GM21786 (cell line): ENCODE measurements at regions not wholly inside any gene's neighbourhood (a gene's known extent, or its start where the extent isn't known, plus 50 kb on each side); places are given as distances from the start of the nearest gene placed in this dataset.

Experiments used
- ATAC-seq: cut with Tn5 transposase; IDR thresholded peaks from one replicate; pipeline ENCODE4 v1.9.1; 2021; ENCODE audit not compliant: unreplicated experiment

DNA sequence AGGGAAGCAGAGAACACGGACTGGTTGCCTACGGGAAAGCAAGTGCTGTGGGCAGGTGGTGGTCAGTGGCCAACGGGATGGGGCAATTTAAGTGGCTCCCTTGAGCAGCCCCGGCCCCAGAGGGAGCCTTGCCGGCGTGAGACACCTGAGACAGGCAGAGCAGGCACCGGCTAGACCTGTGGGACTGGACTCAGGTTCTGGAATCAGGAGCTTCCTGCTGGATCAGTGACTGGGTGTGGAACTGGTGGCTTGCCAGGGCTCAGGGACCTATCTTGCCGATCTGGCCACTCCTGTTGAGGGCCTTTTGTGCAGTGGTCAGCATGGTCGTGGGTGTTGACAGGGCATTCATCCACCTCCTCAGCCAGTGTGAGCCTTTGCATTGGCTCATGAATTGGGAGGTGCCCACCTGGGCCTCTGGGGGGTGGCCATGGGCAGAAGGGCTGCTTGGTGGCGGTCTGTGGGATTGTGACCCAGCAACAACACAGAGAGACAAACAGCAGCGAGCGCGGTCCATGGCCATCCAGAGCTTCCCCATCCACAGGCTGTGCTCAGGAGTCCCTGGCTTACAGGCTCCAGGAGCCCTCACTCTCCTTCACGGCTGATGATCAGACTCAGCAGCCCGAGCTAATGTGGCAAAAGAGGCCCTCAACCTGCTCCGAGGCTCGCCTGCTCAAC is 85.4 kb upstream of the ZNF516 start:
- ATAC-seq = no peak

DNA sequence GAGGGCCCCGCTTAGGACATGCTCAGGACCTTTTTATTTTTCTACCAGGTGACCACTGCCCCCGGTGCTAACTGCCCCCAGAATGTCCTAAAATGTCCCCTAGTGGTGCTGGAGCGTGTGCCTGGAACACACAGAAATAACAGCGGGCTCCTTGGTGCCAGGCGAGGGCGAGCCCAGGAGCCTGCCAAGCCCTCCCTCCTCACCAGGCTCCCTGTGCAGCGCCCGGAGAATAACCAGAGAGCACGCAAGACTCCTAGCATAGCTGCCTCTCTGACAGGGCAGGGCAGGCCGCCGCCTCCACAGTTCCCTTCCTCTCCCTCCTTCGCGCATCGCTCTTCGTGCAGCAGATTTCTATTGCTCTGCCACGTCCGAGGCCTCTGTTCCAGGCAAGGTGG is 84.3 kb upstream of the ZNF516 start:
- no peak for ATAC-seq

DNA sequence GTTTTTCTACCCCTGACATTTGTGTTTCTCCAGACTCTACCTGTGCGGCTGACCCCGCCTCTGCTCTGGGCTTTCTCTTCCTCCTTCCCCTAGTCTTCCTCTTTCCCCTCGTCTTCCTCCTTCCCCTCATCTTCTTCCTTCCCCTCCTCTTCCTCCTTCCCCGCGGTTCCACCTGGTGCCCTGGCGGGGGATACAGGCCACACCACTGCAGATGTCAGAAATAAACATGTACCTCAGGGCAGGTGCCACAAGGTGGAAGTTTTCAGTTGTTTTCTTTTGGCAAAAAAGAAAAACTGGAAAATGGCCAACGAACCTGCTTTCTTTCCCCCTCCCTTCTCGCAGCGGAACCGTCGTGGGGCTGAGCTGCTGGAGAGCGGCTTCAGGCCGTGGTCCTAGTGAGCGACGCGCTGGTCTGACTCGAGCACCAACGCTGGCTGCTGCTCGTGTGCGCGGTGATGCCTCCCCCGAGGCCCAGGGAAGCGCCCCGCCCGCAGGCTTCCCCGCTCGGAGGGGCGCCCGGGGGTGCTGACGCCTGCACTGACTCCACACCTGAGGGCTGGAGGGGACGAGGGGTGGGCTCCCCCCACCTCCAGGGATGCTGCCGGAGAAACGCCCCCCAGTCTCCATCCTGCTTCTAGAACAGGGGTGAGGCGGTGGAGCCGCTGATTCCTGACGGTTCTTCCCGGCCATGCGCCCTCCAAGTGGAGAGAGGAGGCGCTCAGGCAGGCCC is 83.7 kb upstream of the ZNF516 start:
- ATAC-seq = no peak

DNA sequence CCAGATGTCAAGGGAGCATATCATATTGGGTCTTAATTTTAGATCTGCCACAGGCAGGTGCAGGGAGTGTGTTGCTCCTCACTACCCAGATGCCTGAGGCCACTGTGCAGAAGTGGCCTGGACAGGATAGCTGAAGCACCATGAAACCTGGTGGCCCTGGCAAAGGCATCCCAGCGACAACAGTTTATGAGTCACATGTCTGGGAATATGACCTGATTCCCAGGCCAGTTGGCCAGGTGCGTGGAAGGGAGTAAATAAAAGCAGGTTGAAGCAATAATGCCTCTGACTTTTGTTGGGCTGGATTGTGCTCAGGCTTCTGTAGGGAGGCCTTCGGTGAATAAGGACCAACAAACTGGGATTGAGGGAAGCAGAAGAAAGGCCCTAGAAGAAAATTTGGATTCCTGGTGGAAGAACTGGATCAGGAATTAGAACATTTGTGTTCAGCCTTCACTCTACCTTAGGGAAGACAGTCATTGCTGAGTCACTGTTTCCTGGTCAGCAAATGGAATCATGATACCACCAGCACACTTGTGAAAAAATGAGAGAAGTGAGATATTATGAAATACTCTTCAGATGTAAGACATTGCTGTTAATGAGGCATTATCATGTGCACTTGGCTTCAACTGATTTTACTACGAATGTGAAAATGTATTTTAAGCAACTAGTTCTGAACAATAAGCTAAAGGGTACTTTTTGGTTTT is 78.4 kb upstream of the ZNF516 start:
- ATAC-seq = no peak

DNA sequence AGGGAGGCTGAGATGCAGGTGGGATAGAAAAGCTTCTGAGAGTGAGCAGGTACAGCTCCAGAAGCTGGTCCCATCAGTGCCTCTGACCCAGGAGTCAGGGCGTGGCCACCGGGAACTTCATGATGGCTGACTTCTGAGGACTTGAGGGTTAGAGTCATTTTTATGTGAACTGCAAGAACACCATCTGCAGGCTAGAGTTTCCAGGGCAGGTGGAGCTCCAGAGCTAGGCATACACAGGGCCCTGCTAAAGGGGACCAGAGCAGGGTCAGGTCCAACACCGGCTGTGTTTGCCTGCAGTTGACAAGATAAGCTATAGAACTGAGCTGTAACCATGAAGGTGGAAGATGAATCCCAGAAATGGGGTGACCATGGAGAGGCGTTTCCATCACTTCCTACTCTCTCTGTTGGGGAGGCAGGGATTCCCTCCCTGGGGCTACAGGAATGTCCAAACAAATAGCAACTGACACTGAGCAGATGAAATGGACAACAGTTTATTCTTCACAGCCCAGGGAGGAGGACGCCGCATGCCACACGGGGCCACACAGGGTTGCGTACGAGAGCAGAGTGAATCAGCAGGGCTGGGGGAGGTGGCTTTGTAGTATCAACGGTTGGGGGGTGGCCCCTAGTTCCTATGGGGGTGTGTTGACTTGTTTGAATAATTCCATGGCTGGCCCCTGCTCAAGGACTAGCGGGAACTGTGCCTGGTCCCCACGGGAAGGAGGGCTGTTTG is 77.6 kb upstream of the ZNF516 start:
- no peak for ATAC-seq

DNA sequence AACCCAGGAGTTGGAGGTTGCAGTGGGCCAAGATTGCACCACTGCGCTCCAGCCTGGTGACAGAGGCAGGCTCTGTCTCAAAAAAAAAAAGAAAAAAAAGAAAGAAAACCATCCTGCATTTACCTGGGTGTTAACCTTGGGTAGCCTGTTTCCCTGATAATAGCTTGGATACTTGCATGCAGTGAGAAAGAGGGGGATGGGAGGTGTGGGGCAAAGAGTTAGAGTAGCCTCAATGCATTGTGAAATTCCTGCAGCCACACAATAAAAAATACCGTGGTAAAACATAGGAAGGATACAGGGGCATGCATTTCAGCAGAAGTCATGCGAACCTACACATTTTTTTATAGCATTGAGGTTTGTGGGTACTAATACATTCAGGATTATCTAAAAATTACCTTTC is 76.6 kb upstream of the ZNF516 start:
- no peak for ATAC-seq

DNA sequence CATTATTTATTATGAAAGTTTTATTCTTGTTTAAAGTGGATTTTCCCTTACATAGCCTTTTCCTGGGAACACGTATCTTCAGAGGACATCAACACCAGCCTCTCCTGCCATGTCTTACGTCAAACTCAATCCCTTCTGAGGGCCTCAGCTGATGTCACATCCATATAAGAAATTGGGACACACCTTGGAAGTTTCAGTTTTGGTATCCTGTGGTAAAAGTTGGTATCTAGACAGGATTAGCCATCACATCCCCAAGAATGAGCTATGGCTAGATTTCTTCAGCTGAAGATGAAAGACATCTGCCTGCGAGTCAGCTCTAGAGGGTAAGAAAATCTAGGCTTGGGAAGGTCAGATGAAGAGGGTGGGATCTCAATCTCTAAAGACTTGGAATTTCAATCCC is 75.8 kb upstream of the ZNF516 start:
- ATAC-seq = no peak

DNA sequence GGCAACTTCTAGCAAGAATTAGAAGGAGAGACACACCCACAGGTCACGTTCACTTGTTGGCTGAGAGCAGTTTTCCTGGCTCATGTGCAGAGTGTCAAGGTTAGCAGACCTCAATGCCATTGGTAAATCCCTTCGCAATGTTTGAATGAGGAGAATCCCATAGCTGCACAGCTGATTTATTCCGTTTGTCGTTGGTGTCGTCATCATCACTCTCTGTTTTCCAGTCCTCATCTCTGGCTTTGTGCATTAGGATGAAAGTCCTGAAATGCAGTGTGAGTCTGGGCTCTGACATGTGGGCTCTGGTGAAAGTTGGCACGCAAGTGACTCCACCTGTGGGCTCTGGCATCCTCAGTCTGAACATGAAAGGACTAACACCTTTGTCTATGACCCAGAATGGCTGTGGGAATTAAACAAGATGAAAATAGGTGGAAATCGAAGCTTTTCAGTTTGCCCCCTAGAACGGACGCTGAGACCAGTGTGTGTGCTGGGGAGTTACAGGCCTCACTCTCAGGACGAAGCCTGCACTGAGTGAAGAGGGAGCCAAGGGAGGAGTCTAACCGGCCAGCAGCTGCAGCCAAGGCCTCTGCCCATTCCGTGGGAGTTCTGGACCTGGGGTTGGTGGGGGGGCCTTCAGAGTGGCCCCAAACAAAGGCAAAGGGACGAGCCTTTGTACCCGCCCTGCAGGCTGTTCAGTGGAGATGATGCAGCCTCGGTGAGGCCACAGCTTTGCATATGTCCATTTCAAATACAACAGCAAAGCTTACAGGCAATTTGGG is 74.8 kb upstream of the ZNF516 start:
- no peak for ATAC-seq

DNA sequence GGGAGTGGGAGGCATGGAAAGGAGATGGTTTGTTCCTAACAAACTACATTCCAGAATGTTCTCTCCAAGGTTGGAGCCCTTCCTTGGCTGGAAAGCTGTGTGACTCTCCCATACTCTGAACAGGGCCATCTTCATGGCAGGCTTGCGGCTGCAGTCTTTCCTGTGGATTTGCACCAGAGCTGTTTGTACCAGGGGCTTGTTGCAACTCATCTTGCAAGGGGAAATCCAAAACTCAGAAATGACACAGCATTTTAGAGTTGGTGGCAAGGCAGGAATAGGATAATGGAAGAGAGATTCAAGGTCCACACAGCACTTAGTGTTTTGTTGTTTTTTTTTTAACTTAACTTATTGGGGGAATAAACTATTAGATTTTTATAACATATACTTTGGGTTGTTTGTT is 73.7 kb upstream of the ZNF516 start:
- no peak for ATAC-seq

DNA sequence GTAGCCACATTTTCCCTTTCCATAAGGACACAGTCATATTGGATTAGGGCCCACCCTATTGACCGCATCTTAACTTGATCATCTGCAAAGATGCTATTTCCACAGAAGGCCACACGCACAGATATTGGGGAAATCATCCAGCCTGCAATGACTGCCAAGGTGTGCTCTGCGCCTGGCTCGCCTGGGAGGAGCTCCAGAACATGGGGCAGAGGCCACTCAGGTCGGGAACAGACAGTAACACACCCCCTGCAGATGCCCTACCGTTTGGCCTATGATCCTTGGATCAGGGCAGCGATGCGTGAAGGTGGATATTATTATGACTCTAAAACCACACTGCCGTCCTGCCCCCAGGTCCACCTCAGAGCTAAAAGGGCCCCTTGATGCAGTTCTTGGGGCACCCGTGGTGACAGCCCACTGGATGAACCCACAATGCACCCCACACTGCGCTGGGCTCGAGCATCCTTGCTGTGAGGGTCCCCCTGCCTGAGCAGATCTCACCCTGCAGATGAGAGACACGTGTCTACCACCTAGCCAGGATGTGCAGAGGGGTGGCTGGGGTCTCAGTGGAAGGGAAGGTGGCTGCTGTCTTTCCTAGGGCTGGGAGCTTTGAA is 72.9 kb upstream of the ZNF516 start:
- ATAC-seq = no peak

DNA sequence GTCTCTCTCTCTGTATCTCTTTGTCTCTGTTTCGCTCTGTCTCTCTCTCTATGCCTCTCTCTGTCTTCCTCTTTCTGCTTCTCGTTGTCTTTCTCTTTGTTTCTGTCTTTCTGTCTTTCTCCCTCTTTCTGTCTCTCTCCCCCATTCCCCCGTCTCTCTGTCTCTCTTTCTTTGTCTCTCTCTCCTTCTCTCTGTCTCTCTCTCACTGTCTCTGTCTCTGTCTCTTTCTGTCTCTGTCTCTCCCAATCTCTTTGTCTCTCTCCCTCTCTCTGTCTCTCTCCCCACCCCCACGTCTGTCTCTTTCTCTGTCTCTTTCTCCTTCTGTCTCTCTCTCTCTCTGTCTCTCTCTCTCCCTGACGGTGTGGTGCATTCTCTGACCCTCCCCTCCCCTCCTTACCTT is 71.9 kb upstream of the ZNF516 start:
- no peak for ATAC-seq

DNA sequence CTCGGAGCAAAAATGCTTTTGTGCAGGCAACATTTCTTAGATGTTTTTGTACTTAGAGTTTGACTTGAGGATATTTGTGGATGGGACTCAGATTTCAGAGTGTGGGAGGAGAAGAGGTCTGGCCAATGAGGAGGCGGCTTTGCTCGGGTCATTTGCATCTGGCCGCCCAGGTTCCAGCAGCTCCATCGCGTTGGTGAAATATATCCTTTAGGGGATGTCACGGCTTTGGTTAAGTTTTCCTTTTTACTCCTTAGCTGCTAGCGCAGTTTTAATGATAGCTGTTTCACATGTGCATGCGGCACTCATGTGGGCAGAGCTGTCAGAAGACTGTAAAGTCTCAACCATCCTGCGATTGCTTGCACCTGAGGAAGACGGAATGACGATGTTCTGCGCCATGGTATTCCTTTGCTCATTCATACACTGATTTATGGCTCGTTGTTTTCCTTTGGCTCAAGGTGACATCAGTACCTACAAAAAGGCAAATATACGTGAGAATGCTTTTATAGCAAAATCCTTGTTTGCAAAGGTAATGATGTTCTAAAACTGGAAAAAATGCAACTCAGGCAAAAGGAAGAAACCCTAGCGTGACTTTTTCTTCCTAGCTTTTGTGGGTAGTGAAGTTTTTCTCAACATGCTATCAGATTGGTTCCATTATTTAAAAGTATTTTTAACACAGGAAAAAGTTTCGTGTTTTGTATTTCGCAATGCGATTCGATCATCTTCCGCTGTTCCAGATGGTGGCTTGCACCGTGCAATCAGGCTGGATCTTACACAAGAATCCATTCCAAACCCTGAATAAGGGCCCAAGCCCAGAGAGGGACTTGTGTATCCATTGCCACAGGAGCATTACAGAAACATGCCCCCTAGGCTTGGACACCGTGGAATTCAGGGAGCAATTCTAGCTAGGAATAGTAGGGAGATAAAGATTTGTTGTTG is 70.5 kb upstream of the ZNF516 start:
- ATAC-seq = no peak

DNA sequence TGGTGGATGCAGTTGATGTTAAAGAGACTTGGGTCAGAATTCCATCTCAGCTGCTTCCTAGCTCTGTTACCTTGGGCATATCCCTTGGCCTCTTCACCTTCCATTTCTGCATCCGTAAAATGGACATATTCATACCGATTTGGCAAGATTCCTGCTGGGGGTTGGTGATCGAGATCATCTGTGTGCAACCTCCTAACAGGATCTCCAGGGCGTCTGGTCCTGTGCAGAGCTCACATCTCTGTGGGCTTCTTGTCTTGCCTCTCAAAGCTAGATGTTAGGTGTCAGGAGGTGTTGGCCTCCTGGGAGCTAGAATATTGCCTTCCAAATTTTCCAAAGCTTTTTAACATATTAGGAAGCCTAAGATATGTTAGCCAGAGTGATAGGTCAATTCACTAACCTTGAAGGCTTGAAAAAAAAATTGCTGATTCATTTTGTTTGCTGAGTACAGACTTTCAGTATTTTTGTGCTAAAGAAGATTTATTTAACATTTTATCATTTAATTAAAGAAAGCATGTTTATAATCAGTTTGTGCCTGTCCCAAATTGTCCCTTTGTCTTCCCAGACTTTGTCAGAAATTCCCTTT is 69.7 kb upstream of the ZNF516 start:
- no peak for ATAC-seq

DNA sequence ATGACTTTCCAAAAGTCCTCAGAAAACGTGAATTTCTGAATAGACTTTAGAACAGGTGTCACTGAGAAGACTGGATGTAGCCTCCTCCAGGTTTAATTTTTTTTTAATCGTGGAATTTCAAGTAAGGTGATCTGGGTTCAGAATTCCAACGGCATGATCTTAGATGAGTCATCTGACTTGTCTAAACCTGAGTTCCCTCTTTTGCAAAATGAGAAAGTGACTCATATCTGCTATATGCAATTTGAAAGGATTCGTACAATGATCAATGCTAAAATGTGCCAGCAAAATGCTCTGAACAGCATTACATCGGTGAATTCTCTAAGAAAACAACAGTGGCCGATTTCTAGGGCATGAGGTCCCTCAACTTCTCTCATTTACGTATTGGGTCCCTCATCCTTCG is 69.1 kb upstream of the ZNF516 start:
- ATAC-seq = no peak

DNA sequence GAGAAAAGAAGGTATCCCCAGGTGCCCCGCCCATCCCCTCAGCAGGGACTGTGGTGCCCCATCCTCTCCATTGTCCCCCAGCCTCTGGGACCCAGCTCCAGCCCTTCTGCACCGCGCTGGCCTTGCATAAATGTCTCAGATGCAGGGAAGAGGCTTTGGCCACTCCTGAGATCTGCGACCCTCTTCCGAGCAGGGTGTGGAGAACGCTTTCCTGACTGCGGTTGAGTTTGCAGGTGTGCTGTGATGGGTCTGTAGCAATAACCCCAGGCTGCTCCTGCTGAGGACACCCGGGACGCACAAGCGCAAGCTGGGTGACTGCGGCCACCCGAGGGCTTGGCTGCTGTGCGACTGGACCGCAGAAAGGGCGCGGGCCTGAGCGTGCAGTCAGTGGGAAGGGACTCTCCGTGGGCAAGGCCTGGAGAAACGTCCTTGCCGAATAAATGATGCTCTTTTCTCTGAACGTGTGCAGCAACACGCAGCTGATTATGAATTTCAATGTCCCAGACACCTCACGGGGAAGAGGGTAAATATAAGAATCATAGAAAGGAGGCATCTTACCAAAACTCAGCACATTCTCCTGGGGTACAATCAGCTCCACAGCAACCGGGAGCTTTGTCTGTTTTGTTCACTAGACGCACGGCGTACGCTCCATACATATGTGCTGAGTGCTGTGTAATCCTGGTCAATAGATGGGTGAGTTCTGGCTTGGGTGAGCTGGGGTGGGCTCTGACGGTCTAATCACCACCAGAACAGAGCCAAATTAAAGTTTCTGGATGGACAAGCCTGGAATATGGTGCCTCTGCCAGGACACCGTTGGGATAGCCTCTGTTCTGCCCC is 67.5 kb upstream of the ZNF516 start:
- no peak for ATAC-seq

DNA sequence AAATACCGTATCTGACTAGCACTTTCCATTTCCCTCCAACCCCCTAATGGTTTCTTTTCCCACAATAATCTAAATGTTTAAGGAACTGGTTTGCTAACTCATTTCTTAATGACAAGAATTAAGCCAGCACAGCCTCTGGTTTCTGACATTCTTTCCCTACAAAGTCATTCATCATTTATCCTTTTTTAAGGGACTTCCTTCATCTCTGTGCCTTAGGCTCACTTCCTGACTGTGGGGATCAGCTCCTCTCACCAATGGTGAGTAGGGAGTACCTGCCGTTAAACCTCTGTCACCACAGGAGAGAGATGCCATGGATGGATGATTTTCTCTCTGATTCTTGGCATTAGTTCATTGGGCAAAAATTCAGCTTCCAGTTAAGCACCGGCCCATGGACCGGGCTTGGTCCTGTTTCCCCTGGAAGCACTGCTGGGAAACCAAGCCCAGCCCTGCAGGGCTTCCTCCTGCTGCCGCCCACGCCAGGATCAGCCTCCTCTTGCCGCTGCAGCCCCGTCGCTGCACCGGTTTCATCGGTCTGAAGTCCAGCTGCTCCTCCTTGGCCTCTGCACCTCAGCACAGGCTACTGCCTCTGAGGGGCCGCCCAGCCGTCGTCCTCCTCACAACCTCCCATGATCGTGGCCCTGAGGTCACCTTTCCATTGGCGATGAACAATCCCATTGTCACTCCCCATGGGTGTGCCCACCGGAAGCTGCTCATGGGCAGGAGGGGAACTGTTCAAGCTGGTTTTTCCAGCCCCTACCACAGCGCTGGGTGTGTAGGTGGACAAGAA is 64.0 kb upstream of the ZNF516 start:
- ATAC-seq = no peak

DNA sequence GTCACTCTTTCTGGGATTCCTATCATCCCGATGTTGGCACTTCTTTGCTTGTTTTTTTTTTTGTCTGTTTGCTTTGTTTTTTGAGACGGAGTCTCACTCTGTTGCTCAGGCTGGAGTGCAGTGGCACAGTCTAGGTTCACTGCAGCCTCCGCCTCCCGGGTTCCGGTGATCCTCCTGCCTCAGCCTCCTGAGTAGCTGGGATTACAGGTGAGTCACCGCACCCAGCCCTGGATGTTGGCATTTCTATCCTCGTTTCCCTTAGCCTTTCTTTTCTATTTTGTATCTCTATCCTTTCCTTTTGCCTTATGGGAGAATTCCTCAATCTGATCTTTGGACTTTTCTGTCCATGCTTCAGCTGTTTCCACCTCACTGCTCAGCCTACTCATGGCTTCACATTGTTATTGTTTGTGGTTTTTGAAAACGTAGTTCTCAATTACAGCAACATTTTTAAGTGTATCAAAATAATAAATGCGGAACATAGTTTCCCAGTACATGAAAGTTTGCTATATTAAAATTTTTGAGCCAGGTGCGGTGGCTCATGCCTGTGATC is 62.1 kb upstream of the ZNF516 start:
- ATAC-seq = no peak
